ENCODE measurements at regions not wholly inside any gene's neighbourhood (a gene's known extent, or its start where the extent isn't known, plus 50 kb on each side); places are given as distances from the start of the nearest gene placed in this dataset.

GRCh38 chr4:133799717-133800315 lies 401.8 kb downstream of the PABPC4L start:
- no peak overlapping the region for H3K4me3 ChIP-seq
- intact Hi-C loops (cut with DNase I), result no loop called here
- no peaks in the 10 kb centered on the region for H3K4me1 ChIP-seq
- no peak for ATAC-seq
- TF ChIP-seq CTCF (IDR thresholded peaks at IDR 0.05), result no peak
- H3K9me3 ChIP-seq, result no peaks in the 10 kb centered on the region
- H3K27me3 ChIP-seq (ENCODE audit: insufficient read depth in 3 of 3, low read length in 2 of 3), result no peaks in the 10 kb centered on the region
- DNase-seq, result no peak
- H3K36me3 ChIP-seq (ENCODE audit: insufficient read depth in 1 of 2, low read depth in 1 of 2), result no peaks in the 10 kb centered on the region
- no peak overlapping the region for H3K27ac ChIP-seq
- WGBS, 3 donors, result 29 to 34% (median 31%) methylated on average over 3 of the region's 3 CpGs

DNA sequence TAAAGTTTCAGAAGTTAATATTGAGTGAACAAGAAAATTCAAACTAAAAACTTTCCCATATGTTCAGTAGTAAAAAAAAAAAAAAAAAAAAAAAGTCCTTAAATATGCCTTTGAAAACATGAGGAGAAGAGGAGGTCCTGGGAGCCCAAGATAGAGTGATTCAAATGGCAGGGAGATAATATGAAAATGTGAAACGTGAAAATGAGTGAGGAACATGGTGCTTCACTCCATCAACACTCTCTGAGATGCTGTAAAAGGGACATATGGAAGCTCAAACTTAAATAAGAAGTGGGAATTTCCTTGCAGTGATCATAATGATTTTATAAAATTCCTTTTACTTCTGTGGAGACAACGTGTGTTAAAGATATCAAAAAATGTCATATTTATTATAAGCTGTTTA lies 423.9 kb downstream of the PABPC4L start:
- 53 to 70% (median 64%) methylated on average over 2 of the region's 2 CpGs for WGBS, 3 donors
- Histone ChIP-seq H3K27me3 (ENCODE audit: insufficient read depth in 3 of 3, low read length in 2 of 3) (no peaks in the 10 kb centered on the region), H3K4me1 (no peaks in the 10 kb centered on the region), H3K9me3 (no peaks in the 10 kb centered on the region), H3K36me3 (ENCODE audit: insufficient read depth in 1 of 2, low read depth in 1 of 2) (no peaks in the 10 kb centered on the region), H3K4me3 (no peak overlapping the region), H3K27ac (no peak overlapping the region)
- DNase-seq, result no peak
- intact Hi-C loops (cut with DNase I), result no loop called here
- TF ChIP-seq CTCF (IDR thresholded peaks at IDR 0.05), result no peak
- ATAC-seq, result no peak

GRCh38 chr4:133776961-133777360 lies 424.6 kb downstream of the PABPC4L start:
- WGBS, 3 donors, result 88 to 91% (median 90%) methylated on average over 4 of the region's 4 CpGs
- intact Hi-C loops (cut with DNase I), result no loop called here

DNA sequence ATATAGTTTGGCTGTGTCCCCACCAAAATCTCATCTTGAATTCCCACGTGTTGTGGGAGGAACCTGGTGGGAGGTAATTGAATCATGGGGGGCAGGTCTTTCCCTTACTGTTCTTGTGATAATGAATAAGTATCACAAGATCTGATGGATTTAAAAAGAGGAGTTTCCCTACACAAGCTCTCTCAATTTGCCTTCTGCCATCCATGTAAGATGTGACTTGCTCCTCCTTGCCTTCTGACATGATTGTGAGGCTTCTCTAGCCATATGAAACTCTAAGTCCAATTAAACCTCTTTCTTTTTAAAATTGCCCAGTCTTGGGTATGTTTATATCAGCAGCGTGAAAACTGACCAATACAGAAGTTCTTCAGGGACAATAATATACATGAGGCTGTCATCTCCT lies 425.1 kb downstream of the PABPC4L start:
- no peak for ATAC-seq
- 80 to 81% (median 80%) methylated on average over 2 of the region's 2 CpGs for WGBS, 3 donors

More at GRCh38 chr4:133776961-133777360, 424.6 kb downstream of the PABPC4L start:
- no peak overlapping the region for H3K4me3 ChIP-seq
- ATAC-seq, result no peak
- no peak overlapping the region for H3K27ac ChIP-seq
- no peaks in the 10 kb centered on the region for H3K36me3 ChIP-seq (ENCODE audit: insufficient read depth in 1 of 2, low read depth in 1 of 2)
- H3K27me3 ChIP-seq (ENCODE audit: insufficient read depth in 3 of 3, low read length in 2 of 3), result no peaks in the 10 kb centered on the region
- no peaks in the 10 kb centered on the region for H3K9me3 ChIP-seq
- DNase-seq, result no peak
- TF ChIP-seq CTCF (IDR thresholded peaks at IDR 0.05), result no peak
- H3K4me1 ChIP-seq, result no peaks in the 10 kb centered on the region

More for the DNA sequence above, 425.1 kb downstream of the PABPC4L start:
- no peaks in the 10 kb centered on the region for H3K27me3 ChIP-seq (ENCODE audit: insufficient read depth in 3 of 3, low read length in 2 of 3)
- H3K27ac ChIP-seq, result no peak overlapping the region
- no peak for TF ChIP-seq CTCF (IDR thresholded peaks at IDR 0.05)
- H3K4me3 ChIP-seq, result no peak overlapping the region
- DNase-seq, result no peak
- H3K36me3 ChIP-seq (ENCODE audit: insufficient read depth in 1 of 2, low read depth in 1 of 2), result no peaks in the 10 kb centered on the region
- intact Hi-C loops (cut with DNase I), result no loop called here
- no peaks in the 10 kb centered on the region for H3K9me3 ChIP-seq
- no peaks in the 10 kb centered on the region for H3K4me1 ChIP-seq
